NCI-H1105 (cell line): ENCODE measurements at regions not wholly inside any gene's neighbourhood (a gene's known extent, or its start where the extent isn't known, plus 50 kb on each side); places are given as distances from the start of the nearest gene placed in this dataset.
A peak's percentile ranks its signal among the peaks of the same experiment; 100 is the strongest.

Source experiments
- DNase-seq: peaks from one replicate; lab custom pipeline; 2025; lab: John Stamatoyannopoulos, UW

DNA sequence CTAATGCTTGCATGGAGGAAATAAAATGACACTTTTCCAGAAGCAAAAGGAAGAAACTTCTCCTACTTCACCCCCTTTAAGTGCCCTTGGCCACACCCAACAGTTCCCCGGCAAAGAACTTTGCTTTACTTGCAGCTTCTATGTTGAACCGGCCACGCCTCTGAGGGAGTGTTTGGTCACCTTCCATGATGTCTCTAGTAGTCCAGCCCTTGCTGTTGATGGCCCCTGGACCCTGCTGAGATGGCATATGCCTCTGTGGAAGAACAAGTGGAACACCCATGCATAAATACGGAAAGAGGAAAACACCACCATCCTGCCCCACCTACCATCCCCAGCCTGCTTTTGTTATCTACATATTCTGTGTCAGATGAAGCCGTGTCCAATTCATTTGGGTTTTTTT is 218.3 kb upstream of the POU3F3 start:
- no peak for DNase-seq

DNA sequence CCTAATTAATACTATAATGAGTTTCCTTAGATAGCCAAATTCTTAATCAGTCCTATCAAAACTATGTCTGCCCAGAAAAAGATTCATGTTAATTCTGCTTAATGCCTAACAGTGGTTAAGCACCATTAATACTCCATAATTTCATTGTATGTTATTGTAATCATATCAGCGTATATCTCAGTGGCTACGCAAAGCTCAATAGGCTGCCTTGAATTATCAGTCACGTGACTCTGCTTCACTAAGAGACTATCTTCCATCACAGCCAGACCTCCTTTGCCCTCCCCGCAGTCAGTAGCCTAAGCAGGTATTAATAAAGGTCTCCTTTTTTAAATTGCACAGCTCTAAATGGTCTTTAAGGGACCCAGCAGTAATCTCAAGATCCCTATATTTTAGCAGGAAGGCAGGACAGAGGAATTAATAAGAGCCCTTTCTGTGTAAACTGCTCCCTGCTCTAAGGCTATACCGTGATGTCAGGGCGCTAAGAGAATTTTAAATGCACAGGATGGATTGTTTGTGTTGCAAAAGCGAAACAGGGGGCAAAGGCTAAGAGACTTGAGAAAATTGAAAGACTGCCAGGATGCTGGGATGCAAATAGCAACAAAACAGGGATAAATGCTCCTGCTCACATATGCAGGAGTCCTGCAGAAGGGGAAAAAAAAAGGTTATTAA is 215.6 kb upstream of the POU3F3 start:
- DNase-seq, result no peak

DNA sequence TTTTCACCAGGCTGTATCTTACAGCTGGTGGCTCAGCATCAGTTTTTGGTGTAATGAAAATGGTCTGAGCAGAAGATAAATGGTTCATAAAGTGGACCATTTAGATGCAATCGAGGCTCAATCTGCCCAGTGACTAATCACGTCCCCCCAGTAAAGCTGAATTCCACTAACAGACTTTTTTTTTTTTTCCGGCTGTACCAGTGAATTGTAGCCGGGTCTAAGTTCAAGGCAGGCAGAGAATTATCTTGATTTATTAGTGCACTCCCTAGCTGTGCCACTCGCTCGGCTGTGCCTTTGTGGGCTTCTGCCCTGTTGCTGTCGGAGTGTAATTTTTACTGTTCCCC is 215.1 kb upstream of the POU3F3 start:
- no peak for DNase-seq

DNA sequence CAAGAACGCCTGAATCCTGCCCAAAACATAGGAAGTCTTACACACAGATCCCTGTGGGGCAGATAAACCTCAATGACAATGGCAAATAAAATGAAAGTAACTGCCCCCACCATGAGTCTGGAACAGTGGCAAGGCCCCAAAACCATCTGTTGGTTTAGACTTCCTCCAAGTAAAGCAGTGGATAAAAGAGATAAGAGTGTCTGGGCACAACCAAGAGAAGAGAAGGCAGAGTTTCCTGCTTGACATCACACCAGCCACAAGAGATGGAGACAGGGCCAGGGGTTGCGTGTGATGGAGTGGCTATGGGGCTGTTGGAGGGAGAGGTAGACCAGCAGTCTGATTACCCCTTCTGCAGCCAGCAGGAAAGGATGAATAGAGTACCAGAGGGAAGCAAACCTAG is 212.1 kb upstream of the POU3F3 start:
- no peak for DNase-seq

DNA sequence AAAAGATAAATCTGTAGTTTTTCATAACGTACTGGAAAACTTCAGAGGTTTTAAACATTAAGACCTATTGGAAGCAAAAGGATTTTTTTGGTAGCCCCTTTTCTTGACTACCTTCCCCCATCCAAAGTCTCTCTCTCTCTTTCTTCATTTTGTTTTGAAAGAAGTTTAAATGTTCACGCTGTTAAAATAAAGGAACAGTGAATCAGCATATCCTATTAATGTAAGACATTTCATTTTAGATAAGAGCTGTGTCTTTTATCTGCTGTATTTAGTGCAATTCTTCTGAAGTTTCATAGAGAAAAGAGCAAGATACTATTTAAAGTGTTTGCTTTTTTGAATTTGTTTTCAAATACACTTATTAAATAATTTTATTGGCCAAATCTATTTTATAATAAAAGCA is 205.5 kb upstream of the POU3F3 start:
- no peak for DNase-seq

DNA sequence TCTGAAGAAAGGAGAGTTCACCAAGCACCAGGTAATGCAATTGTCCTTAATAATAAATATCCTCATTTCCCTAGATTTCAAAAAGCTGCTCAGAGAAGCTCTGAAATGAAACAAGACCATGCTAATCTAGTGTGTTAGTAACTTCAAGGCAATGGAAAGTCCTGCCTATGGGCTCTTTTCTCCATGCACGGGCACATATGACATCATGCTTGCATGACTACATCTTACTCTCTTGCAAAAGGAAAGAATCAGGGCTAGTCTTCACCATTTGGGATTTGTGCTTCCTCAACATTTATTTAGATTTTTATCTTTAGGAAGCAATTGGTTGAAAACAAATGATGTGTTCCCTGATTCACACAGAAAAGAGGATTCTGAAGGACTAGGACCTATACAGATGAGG is 204.0 kb upstream of the POU3F3 start:
- no peak for DNase-seq

DNA sequence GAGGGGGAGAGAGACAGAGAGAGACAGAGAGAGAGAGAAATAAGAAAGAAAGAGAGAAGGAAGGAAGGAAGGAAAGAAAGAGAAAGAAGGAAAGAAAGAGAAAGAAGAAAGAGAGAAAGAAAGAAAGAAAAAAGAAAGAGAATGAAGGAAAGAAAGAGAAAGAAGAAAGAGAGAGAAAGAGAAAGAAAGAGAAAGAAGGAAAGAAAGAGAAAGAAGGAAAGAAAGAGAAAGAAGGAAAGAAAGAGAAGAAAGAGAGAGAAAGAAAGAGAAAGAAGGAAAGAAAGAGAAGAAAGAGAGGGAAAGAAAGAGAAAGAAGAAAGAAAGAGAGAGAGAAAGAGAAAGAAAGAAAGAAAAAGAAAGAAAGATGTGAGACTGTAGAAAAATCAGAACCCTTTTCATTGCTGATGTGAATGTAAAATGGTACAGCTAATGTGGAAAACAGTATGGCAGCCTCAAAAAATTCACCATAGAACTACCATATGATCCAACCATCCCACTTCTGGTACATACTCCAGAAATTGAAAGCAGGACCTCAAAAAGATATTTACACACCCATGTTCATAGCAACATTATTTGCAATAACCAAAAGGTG is 203.4 kb upstream of the POU3F3 start:
- no peak for DNase-seq

DNA sequence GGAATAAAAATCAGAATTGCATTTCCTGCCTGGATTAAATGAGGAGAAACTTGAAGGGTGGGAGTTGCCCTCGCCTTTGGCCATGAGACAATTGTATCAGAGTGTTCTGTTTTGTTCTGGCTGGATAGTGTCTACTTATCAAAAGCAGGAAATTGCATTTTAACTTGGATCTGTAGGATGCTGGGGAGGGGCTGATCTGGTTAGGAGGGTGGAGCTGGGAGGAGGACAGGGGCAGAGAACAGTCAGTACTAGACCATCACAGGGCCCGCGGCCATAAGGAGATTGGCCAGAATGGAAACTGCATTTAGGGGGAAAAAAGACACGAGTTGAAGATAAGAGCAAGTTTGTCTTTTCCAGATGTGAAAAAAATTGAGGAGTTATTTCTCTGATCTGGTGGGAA is 199.1 kb upstream of the POU3F3 start:
- no peak for DNase-seq

DNA sequence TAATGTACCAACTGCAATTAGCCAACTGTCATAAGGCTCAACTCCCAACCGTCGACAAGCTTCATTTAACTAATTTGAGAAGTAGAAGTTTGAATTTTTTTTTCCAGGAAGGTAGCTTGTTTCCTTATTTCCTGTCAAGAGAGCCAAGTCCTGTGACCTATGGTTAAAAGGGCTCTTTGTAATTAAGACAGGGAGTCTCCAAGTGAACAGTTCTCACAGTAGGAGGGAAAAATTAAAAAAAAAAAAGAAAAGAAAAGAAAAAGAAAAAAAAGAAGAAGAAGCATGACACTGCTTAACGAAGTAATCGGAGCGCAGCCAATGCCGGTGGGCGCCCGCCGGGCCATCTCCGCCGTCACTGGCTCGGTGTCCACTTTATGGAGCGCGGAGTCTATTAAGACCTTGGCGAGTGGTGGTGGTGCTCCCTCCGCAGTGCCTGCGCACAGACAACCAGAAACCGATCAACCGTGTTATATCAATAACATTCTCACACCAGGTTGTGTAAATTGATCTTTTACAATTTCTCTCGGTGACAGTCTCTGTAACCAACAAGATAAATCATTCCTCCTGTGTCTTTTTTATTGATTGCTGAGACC is 197.2 kb upstream of the POU3F3 start:
- DNase-seq, result no peak

DNA sequence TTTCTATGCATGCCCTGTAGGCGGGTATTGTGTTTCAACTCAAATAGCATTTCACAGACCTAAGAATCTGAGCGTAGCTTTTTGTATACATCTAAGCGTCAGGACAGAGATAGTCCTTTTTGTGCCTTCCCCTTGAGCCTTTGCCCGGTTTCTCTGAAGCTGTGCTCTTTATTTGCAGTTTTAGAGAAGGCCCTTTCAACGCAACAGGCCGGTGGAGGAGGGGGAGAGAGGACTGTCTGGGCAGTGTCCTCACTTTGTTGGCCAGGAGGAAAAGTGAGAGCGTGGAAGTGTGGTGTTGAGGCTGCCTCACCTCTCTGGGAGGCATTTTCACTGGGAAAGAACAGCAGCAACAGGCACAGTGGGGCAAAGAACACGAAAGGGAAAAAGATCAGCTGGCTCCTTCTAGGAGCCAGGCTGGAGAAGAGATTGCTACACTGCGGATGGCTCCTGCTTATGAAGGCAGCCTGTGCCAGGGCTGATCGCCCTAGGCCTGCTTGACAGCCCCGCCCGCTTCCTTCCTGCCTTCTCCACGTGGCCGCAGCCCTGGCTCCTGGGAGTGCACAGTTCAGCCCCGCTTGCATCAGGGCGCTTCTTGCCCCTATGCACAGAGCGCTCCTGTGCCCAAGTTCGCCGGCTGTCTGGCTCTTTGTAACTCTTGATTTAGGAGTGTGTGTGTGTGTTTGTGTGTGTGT is 195.6 kb upstream of the POU3F3 start:
- DNase-seq, result no peak

DNA sequence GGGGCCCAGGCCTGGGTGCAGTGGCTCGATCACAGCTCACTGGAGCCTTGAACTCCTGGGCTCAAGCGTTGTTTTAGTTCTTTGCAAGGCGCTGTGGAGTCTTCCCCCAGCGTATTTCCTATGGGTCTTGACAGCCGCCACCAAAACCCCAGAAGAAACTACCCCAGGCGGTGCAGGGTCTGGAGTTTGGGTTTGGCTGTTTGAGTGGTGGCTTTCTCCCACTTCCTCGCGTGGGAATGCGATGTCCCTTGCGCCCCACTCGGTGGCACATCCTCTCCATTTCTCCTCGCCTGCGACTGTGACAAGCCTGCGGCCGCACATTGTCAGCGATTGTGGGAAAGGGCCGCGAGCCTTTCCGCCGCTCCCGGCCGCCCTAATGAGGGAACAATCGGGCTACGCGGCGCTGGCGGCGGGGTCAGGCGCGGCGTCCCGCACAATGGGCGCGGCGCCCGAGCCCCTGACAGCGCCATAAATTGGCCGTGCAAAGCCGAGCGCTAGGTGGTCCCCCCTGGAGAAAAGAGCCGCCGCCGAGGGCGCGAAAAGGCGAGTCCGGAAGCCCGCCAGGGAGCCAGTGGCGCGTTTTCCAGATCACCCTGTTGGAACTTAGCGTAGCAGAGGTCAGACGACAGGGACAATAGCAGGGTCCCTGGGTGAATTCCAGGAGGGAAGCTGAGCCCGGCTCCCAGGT is 194.9 kb upstream of the POU3F3 start:
- DNase-seq, result no peak

DNA sequence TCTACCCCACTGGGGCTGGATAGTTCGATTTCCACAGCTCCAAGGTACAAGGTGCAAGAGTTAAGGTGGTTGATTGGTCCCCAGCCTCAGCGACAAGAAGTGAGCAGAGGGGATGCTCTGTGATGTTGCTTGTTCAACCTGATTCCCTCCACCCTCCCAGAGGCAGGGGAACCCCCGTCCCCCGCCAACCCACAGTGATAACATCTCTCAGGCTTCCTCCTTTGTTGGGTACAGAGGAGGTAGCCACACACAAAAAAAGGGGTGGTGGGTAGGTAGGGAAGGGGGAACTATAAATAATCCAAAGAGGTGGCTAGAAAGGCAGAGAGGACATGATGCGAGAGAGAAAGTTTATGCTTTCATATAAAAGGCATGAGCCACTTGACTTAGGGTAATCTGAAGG is 192.9 kb upstream of the POU3F3 start:
- no peak for DNase-seq

DNA sequence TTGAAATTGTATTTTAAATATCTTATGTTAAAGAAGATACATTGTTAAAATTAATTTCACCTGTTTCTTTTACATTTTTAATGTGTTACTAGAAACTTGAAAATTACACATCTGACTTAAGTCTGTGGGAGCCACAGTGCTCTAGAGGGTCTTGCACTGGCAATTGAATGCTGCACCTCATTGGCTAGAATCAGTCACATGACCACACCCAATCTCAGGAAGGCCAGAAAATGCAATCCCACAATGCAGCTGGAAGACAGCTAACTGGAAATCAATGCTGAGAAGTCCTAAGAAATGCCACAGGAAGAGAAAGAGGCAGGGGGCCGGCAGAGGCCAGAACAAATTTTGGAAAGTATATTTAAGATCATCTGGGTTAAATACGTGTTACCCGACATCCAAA is 189.2 kb upstream of the POU3F3 start:
- no peak for DNase-seq

DNA sequence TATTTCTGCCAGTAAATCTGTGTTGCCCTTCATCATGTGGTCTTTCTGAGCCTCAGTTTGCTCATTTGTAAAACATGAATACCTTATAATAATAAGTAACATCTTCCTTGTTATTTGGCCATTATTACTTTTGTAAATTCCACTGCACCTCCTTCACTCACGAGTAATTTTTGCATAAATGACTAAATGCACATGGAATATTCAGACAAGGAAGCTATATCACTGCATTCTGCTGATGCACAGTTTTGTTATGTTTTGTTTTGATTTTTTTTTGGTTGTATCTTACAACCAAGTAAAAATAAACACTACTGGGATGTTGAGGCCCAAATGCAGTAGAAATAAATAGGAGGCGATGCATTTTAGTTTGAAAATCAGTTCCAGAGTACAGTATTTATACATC is 185.3 kb upstream of the POU3F3 start:
- no peak for DNase-seq

DNA sequence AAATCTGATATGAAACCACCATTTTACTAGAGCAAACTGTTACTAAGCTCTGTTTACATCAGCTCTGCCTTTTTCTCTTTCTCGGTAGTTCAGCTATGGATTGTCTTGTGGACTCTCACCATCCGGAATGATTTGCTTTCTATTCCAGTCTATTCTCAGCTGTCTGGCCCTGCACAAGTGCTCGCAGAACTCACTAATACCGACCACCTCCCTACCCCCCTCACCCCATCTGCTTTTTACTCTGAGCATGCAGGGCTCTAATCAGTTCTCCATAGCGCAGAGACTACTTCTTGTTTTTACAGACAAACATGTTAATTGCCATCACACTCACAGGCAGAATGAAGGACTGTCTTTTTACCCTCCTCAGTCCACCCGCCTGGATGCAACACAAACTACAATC is 180.7 kb upstream of the POU3F3 start:
- DNase-seq, result no peak

DNA sequence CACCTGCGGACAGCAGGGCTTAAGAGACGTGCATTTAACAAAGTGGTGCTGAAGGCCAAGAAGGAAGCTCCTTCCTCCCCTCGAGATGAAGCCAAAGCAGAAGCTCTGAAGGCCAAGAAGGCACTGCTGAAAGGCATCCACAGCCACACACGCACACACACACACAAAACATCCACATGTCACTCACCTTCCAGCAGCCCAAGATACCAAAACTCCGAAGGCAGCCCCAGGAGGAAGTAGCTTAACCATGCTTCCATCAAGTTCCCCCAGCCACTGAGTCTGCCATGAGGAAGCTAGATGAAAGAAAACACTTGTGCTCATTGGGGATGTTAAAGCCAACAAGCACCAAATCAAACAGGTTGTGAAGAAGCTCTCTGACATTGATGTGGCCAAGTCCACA is 175.7 kb upstream of the POU3F3 start:
- no peak for DNase-seq

DNA sequence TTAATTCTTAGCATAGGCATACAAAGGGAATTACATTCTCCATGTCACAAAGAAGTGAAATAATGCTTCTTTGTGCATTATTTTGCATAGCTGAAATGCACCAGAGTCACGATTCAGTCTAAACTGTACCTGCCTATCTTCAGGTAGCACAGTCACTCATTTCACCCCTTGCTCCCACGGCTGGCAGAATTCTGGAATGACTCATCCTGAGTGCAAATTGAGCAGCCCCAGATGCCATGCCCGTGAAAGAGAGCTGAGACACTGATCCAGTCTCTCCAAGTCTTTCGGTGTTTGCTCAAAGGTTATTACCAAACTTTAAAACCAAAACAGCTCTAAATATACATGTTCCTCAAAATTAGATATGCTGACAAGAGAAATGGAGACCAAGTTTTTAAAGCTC is 168.3 kb upstream of the POU3F3 start:
- no peak for DNase-seq

DNA sequence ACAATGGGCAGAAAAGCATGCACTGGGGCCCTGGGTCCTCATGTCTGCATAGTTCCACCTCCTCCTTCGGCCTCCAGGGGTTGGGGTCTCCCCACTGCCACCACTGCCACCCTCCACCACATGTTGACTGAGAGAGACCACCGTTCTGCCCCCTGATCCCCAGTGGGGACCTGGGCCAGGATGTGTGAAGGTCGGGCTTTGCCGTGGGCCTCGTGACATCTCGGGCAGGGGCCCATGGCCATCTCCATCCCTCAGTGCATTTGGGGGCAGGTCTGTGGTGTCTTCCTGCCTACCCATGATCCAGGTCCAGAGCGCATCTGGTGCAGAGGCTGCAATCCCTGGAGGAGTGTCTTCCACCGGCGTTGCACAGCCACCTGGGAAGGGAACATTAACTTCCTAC is 166.8 kb upstream of the POU3F3 start:
- no peak for DNase-seq

DNA sequence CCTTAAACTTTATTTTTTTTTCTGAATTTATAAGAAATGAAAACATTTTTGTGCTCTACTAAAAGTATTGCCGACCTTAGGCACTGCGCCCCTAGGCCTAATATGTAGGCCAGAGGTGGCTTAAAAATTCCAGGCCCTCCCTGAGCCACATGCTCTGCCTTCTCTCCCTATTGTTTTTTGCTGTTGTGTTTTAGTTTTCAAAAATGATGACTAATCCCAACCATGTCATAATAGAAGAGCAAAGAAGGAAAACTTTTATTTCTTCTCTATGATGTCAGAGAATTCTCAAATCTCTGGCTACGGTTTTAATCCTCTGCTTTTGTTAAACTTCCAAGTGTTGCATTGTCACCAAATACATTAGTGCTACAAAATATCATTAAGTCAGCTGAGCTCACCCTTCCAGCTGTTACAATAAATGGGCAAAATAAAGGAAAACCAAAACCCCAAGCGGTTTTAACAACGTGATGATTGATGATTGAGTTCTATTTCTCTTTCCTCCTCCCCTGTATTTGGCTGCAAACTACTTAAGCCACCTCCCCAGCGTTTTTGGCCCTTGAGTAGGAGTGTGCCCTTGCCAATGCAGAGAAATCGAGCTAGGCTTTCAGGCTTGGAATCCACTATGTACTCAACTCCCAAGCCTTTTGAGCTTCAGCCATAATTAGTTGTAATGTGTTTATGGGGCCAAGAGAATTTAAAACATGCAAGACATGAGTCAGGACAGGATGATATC is 163.5 kb upstream of the POU3F3 start:
- DNase-seq, result no peak

DNA sequence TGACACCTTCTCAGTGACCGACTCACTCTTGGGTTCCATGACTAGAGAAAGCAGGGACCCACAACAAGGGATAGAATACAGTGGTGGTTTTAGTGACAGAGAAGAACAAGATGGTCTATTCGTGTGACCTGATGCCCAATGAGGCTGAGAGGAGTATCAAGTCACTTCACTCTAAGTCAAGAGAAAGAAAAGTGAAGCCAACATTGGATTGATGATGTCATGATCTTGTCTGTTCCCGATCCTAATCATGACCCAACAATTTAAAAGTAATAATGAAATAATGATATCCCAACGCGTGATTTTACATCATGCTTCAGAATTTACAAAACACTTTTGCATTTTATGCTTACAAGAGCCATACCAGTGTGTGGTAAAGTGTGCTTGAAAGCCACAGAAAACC is 155.6 kb upstream of the POU3F3 start:
- DNase-seq, result no peak

DNA sequence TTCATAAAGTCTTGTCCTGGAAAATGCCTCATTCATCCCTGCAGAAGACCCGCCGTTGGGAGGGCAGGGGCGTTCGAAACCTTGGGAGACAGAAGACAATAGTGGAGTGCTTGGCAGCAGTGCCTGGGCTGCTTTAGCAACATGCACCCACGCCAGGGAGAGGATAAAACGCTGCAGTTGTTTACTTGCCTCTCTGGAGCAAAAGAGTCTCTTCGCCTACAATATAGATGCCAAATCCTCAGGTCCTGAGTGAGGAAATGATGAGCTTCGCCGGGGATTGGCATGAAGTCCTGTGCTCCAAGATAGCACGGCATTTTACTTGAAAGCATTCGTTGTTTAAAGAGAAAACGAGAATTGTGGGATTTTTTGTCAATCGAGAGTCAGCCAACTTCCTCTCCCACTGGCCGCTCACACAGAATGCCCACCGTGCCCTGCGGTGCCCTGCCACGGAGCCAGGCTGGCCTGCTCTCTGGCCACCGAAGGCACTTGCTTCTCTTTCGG is 152.5 kb upstream of the POU3F3 start:
- DNase-seq, result peak; percentile 3
